IPS-18a (cell line): ENCODE measurements at regions not wholly inside any gene's neighbourhood (a gene's known extent, or its start where the extent isn't known, plus 50 kb on each side); places are given as distances from the start of the nearest gene placed in this dataset.

Experiments used
- H3K27ac ChIP-seq: one replicate; pipeline ENCODE4 v1.5.1; 2013; ENCODE audit warnings: low read length
- H3K27me3 ChIP-seq: one replicate; pipeline ENCODE4 v1.6.1; 2013; ENCODE audit warnings: mild to moderate bottlenecking, low read length; ENCODE audit not compliant: control insufficient read depth, insufficient read depth
- H3K36me3 ChIP-seq: one replicate; pipeline ENCODE4 v1.6.1; 2013; ENCODE audit warnings: low read depth, low read length; ENCODE audit not compliant: control insufficient read depth
- H3K4me1 ChIP-seq: one replicate; pipeline ENCODE4 v1.6.1; 2013; ENCODE audit warnings: low read depth, low read length; ENCODE audit not compliant: control insufficient read depth
- H3K4me3 ChIP-seq: one replicate; pipeline ENCODE4 v1.5.1; 2013; ENCODE audit warnings: low read length
- H3K9ac ChIP-seq: one replicate; pipeline ENCODE4 v1.6.1; 2013; ENCODE audit warnings: mild to moderate bottlenecking, low read length, moderate library complexity
- H3K9me3 ChIP-seq: one replicate; pipeline ENCODE4 v1.6.1; 2013; ENCODE audit warnings: low read depth, low read length; ENCODE audit not compliant: control insufficient read depth

GRCh38 chr14:88929656-88930436, 105.4 kb downstream of the TTC8 start:
- Histone ChIP-seq H3K27ac (no peak overlapping the region), H3K4me3 (no peak overlapping the region), H3K27me3 (no peaks in the 10 kb centered on the region), H3K9ac (no peak overlapping the region), H3K9me3 (no peaks in the 10 kb centered on the region), H3K4me1 (no peaks in the 10 kb centered on the region), H3K36me3 (no peaks in the 10 kb centered on the region)

GRCh38 chr14:88931321-88932110, 107.1 kb downstream of the TTC8 start:
- H3K9me3 ChIP-seq = no peaks in the 10 kb centered on the region
- H3K36me3 ChIP-seq = no peaks in the 10 kb centered on the region
- H3K4me3 ChIP-seq = no peak overlapping the region
- H3K9ac ChIP-seq = no peak overlapping the region
- H3K4me1 ChIP-seq = no peaks in the 10 kb centered on the region
- H3K27ac ChIP-seq = no peak overlapping the region
- H3K27me3 ChIP-seq = no peaks in the 10 kb centered on the region

- H3K4me1 ChIP-seq = no peaks in the 10 kb centered on the region
- no peaks in the 10 kb centered on the region for H3K9me3 ChIP-seq
- no peak overlapping the region for H3K9ac ChIP-seq
- H3K36me3 ChIP-seq = no peaks in the 10 kb centered on the region
- no peak overlapping the region for H3K27ac ChIP-seq
- H3K4me3 ChIP-seq = no peak overlapping the region
- no peaks in the 10 kb centered on the region for H3K27me3 ChIP-seq
Measured at GRCh38 chr14:88933191-88933590, 108.7 kb downstream of the TTC8 start.

GRCh38 chr14:88934351-88934806, 109.9 kb downstream of the TTC8 start:
- Histone ChIP-seq H3K4me3 (no peak overlapping the region), H3K9me3 (no peaks in the 10 kb centered on the region), H3K27me3 (no peaks in the 10 kb centered on the region)

GRCh38 chr14:88935083-88935482, 110.6 kb downstream of the TTC8 start:
- H3K27me3 ChIP-seq = no peaks in the 10 kb centered on the region
- no peaks in the 10 kb centered on the region for H3K9me3 ChIP-seq
- no peak overlapping the region for H3K9ac ChIP-seq
- H3K27ac ChIP-seq = no peak overlapping the region
- H3K4me1 ChIP-seq = no peaks in the 10 kb centered on the region
- H3K36me3 ChIP-seq = no peaks in the 10 kb centered on the region
- H3K4me3 ChIP-seq = no peak overlapping the region

More at GRCh38 chr14:88934351-88934806, 109.9 kb downstream of the TTC8 start:
- Histone ChIP-seq H3K4me1 (no peaks in the 10 kb centered on the region), H3K27ac (no peak overlapping the region), H3K36me3 (no peaks in the 10 kb centered on the region), H3K9ac (no peak overlapping the region)

GRCh38 chr14:88937706-88938105, 113.3 kb downstream of the TTC8 start:
- H3K27ac ChIP-seq = no peak overlapping the region
- no peaks in the 10 kb centered on the region for H3K9me3 ChIP-seq
- H3K4me1 ChIP-seq = no peaks in the 10 kb centered on the region
- no peaks in the 10 kb centered on the region for H3K36me3 ChIP-seq
- no peaks in the 10 kb centered on the region for H3K27me3 ChIP-seq
- no peak overlapping the region for H3K4me3 ChIP-seq
- no peak overlapping the region for H3K9ac ChIP-seq

GRCh38 chr14:88940671-88941070, 116.2 kb downstream of the TTC8 start:
- Histone ChIP-seq H3K9ac (no peak overlapping the region), H3K27ac (no peak overlapping the region), H3K27me3 (no peaks in the 10 kb centered on the region), H3K9me3 (no peaks in the 10 kb centered on the region), H3K4me1 (no peaks in the 10 kb centered on the region), H3K4me3 (no peak overlapping the region), H3K36me3 (no peaks in the 10 kb centered on the region)

GRCh38 chr14:88941414-88941813, 117.0 kb downstream of the TTC8 start:
- no peaks in the 10 kb centered on the region for H3K36me3 ChIP-seq
- no peaks in the 10 kb centered on the region for H3K4me1 ChIP-seq
- H3K27ac ChIP-seq = no peak overlapping the region
- H3K27me3 ChIP-seq = no peaks in the 10 kb centered on the region
- no peak overlapping the region for H3K9ac ChIP-seq
- no peak overlapping the region for H3K4me3 ChIP-seq
- H3K9me3 ChIP-seq = no peaks in the 10 kb centered on the region

GRCh38 chr14:88947646-88948598, 123.5 kb downstream of the TTC8 start:
- H3K4me1 ChIP-seq = no peaks in the 10 kb centered on the region
- H3K27me3 ChIP-seq = no peaks in the 10 kb centered on the region
- H3K9me3 ChIP-seq = no peaks in the 10 kb centered on the region
- no peak overlapping the region for H3K27ac ChIP-seq
- no peak overlapping the region for H3K9ac ChIP-seq
- H3K36me3 ChIP-seq = no peaks in the 10 kb centered on the region
- no peak overlapping the region for H3K4me3 ChIP-seq

GRCh38 chr14:88950069-88950468, 125.6 kb downstream of the TTC8 start:
- Histone ChIP-seq H3K27ac (no peak overlapping the region), H3K9ac (no peak overlapping the region), H3K4me3 (no peak overlapping the region), H3K27me3 (no peaks in the 10 kb centered on the region), H3K36me3 (no peaks in the 10 kb centered on the region), H3K4me1 (no peaks in the 10 kb centered on the region), H3K9me3 (no peaks in the 10 kb centered on the region)

- Histone ChIP-seq H3K9me3 (no peaks in the 10 kb centered on the region), H3K27me3 (no peaks in the 10 kb centered on the region), H3K4me3 (no peak overlapping the region), H3K4me1 (no peaks in the 10 kb centered on the region), H3K9ac (no peak overlapping the region), H3K36me3 (no peaks in the 10 kb centered on the region), H3K27ac (no peak overlapping the region)
Measured at GRCh38 chr14:88951370-88951769, 126.9 kb downstream of the TTC8 start.
